HG03060 (cell line): ENCODE measurements at regions not wholly inside any gene's neighbourhood (a gene's known extent, or its start where the extent isn't known, plus 50 kb on each side); places are given as distances from the start of the nearest gene placed in this dataset.
"Not testable (repeated sequence)": the region's sequence is repeated elsewhere in the genome, so short reads cannot be mapped to it uniquely, and the experiment has no call there.

Experiments
- ATAC-seq: cut with Tn5 transposase; IDR thresholded peaks from one replicate; pipeline ENCODE4 v1.9.1; 2021; ENCODE audit warnings: low read depth, moderate number of reproducible peaks; ENCODE audit not compliant: unreplicated experiment

GRCh38 chr5:177941386-177941785 is 54.7 kb downstream of the PROP1 start:
- ATAC-seq = not testable (repeated sequence)

GRCh38 chr5:177939246-177940171 is 56.5 kb downstream of the PROP1 start:
- ATAC-seq = not testable (repeated sequence)

GRCh38 chr5:177938767-177939166 is 57.3 kb downstream of the PROP1 start:
- not testable (repeated sequence) for ATAC-seq

- ATAC-seq = not testable (repeated sequence)
Measured at GRCh38 chr5:177934233-177934632, 61.8 kb downstream of the PROP1 start.

GRCh38 chr5:177930269-177931022 is 65.6 kb downstream of the PROP1 start:
- ATAC-seq = not testable (repeated sequence)

- ATAC-seq = not testable (repeated sequence)
Measured at GRCh38 chr5:177929618-177930017, 66.4 kb downstream of the PROP1 start.

- ATAC-seq = not testable (repeated sequence)
Measured at GRCh38 chr5:177927500-177927899, 68.5 kb downstream of the PROP1 start.

GRCh38 chr5:177924577-177924976 is 71.5 kb downstream of the PROP1 start:
- not testable (repeated sequence) for ATAC-seq

GRCh38 chr5:177923837-177924236 is 72.2 kb downstream of the PROP1 start:
- not testable (repeated sequence) for ATAC-seq

- not testable (repeated sequence) for ATAC-seq
Measured at GRCh38 chr5:177923189-177923588, 72.9 kb downstream of the PROP1 start.

- ATAC-seq = not testable (repeated sequence)
Measured at GRCh38 chr5:177909261-177909660, 86.8 kb downstream of the PROP1 start.

GRCh38 chr5:177902806-177903205 is 93.2 kb downstream of the PROP1 start:
- not testable (repeated sequence) for ATAC-seq

GRCh38 chr5:177900066-177900465 is 96.0 kb downstream of the PROP1 start:
- not testable (repeated sequence) for ATAC-seq

- ATAC-seq = not testable (repeated sequence)
Measured at GRCh38 chr5:177894681-177895453, 101.2 kb downstream of the PROP1 start.

- ATAC-seq = not testable (repeated sequence)
Measured at GRCh38 chr5:177892357-177892665, 103.7 kb downstream of the PROP1 start.

- ATAC-seq = peak; percentile 64
Measured at GRCh38 chr5:177891547-177892356, 104.3 kb downstream of the PROP1 start.

- ATAC-seq = not testable (repeated sequence)
Measured at GRCh38 chr5:177883295-177883694, 100.6 kb upstream of the FAM153A start.

GRCh38 chr5:177875900-177876238 is 93.2 kb upstream of the FAM153A start:
- ATAC-seq = not testable (repeated sequence)

GRCh38 chr5:177875013-177875899 is 92.6 kb upstream of the FAM153A start:
- ATAC-seq = peak; percentile 76
